Neuronal stem cell (in vitro differentiated cells): ENCODE measurements at regions not wholly inside any gene's neighbourhood (a gene's known extent, or its start where the extent isn't known, plus 50 kb on each side); places are given as distances from the start of the nearest gene placed in this dataset.

ENCODE experiments used
- DNase-seq: peaks from one replicate; pipeline ENCODE4 v3.0.0-alpha.2; 2013; ENCODE audit warnings: low spot score
- H2AFZ ChIP-seq: one replicate; pipeline ENCODE4 v1.6.1; 2013; ENCODE audit warnings: mild to moderate bottlenecking, low read length, inconsistent platforms
- H2AK5ac ChIP-seq: 2 replicates; pipeline ENCODE4 v1.6.1; 2013; ENCODE audit warnings: low read depth, mild to moderate bottlenecking, inconsistent platforms, low read length, moderate library complexity, mixed read lengths
- H2BK120ac ChIP-seq: 2 replicates; pipeline ENCODE4 v1.6.1; 2013; ENCODE audit warnings: low read depth, mild to moderate bottlenecking, inconsistent platforms, low read length, moderate library complexity, mixed read lengths
- H2BK12ac ChIP-seq: one replicate; pipeline ENCODE4 v1.6.1; 2013; ENCODE audit warnings: low read length, inconsistent platforms
- H2BK15ac ChIP-seq: 2 replicates; pipeline ENCODE4 v1.6.1; 2013; ENCODE audit warnings: mild to moderate bottlenecking, low read length, inconsistent platforms, mixed read lengths
- H2BK5ac ChIP-seq: one replicate; pipeline ENCODE4 v1.6.1; 2013; ENCODE audit warnings: inconsistent platforms, mild to moderate bottlenecking, low read length, moderate library complexity
- H3K14ac ChIP-seq: one replicate; pipeline ENCODE4 v1.6.1; 2013; ENCODE audit warnings: low read length, inconsistent platforms
- H3K18ac ChIP-seq: 2 replicates; pipeline ENCODE4 v1.6.1; 2013; ENCODE audit warnings: low read length, inconsistent platforms
- H3K23ac ChIP-seq: 2 replicates; pipeline ENCODE4 v1.6.1; 2013; ENCODE audit warnings: low read depth, mild to moderate bottlenecking, mixed read lengths, low read length, inconsistent platforms; ENCODE audit not compliant: poor library complexity
- H3K27ac ChIP-seq: replicated peaks from 3 replicates; pipeline ENCODE4 v1.5.1; 2013; ENCODE audit warnings: low read length, inconsistent platforms
- H3K27me3 ChIP-seq, 3 experiments: 2 replicates each; pipeline ENCODE4 v1.6.1; 2013; ENCODE audit warnings: low read length in 3 of 3, mild to moderate bottlenecking in 2 of 3, inconsistent platforms in 1 of 3, low read depth in 1 of 3, mixed read lengths in 1 of 3, moderate library complexity in 1 of 3; ENCODE audit not compliant: control insufficient read depth in 3 of 3, insufficient read depth in 3 of 3
- H3K36me3 ChIP-seq, 2 donors: replicated peaks in 1 of 2; 2 replicates each; pipeline ENCODE4 v1.6.1; 2013; ENCODE audit warnings: low read length in 2 of 2; ENCODE audit not compliant: control insufficient read depth in 2 of 2, insufficient read depth in 2 of 2
- H3K4ac ChIP-seq: 2 replicates; pipeline ENCODE4 v1.6.1; 2013; ENCODE audit warnings: inconsistent platforms, mild to moderate bottlenecking, low read length, moderate library complexity
- H3K4me1 ChIP-seq, 2 donors: 1 replicate in 1 of 2; 2 replicates in 1 of 2; pipeline ENCODE4 v1.6.1; 2013; ENCODE audit warnings: low read length in 2 of 2, low read depth in 1 of 2; ENCODE audit not compliant: control insufficient read depth in 2 of 2, insufficient read depth in 1 of 2
- H3K4me2 ChIP-seq: one replicate; pipeline ENCODE4 v1.6.1; 2013; ENCODE audit warnings: mild to moderate bottlenecking, low read length, inconsistent platforms; ENCODE audit not compliant: insufficient read depth, poor library complexity, severe bottlenecking
- H3K4me3 ChIP-seq, 2 donors: 2 replicates each; pipeline ENCODE4 v1.5.1; 2013; ENCODE audit warnings: low read length in 2 of 2, mild to moderate bottlenecking in 2 of 2, inconsistent platforms in 1 of 2, moderate library complexity in 1 of 2
- H3K79me1 ChIP-seq: one replicate; pipeline ENCODE4 v1.6.1; 2013; ENCODE audit warnings: low read depth, mild to moderate bottlenecking, inconsistent platforms, low read length, moderate library complexity
- H3K9ac ChIP-seq: one replicate; pipeline ENCODE4 v1.6.1; 2013; ENCODE audit warnings: mild to moderate bottlenecking, low read depth, low read length, inconsistent platforms; ENCODE audit not compliant: poor library complexity
- H3K9me3 ChIP-seq, 2 donors: replicated peaks in 1 of 2; 2 replicates each; pipeline versions ENCODE3 to v1.6.1; 2013; ENCODE audit warnings: low read length in 2 of 2, mild to moderate bottlenecking in 2 of 2, inconsistent platforms in 1 of 2, low read depth in 1 of 2, mixed read lengths in 1 of 2, moderate library complexity in 1 of 2; ENCODE audit not compliant: control insufficient read depth in 2 of 2, insufficient read depth in 1 of 2
- H4K8ac ChIP-seq: one replicate; pipeline ENCODE4 v1.6.1; 2013; ENCODE audit warnings: low read depth, mild to moderate bottlenecking, inconsistent platforms, low read length, moderate library complexity
- H4K91ac ChIP-seq: one replicate; pipeline ENCODE4 v1.6.1; 2013; ENCODE audit warnings: low read length, low read depth, mild to moderate bottlenecking, inconsistent platforms; ENCODE audit not compliant: poor library complexity
- WGBS, 2 donors: extraction: QIAGEN DNeasy Blood & Tissue Kit; methylation state at CpG; one replicate each; pipeline ENCODE4 v1.1.7; 2013; ENCODE audit warnings: missing lambda C conversion rate in 2 of 2, mixed read lengths in 1 of 2; ENCODE audit not compliant: insufficient read length in 2 of 2, insufficient replicate concordance in 1 of 2; ENCODE audit errors: extremely low coverage in 2 of 2; 5-methylcytosine and 5-hydroxymethylcytosine counted together

- Histone ChIP-seq H3K36me3 (no peaks in the 10 kb centered on the region), H3K4ac (no peak overlapping the region), H3K4me3 (no peak overlapping the region), H4K8ac (no peak overlapping the region), H3K14ac (no peak overlapping the region), H3K9ac (no peak overlapping the region), H2BK15ac (no peak overlapping the region), H3K4me1 (no peaks in the 10 kb centered on the region), H3K4me2 (no peak overlapping the region), H3K23ac (no peak overlapping the region), H2AFZ (no peak overlapping the region), H3K27ac (no peak overlapping the region), H2BK120ac (no peak overlapping the region), H3K18ac (no peak overlapping the region), H3K79me1 (no peaks in the 10 kb centered on the region), H2BK5ac (no peak overlapping the region), H2AK5ac (no peak overlapping the region), H2BK12ac (no peak overlapping the region), H3K27me3 (no peaks in the 10 kb centered on the region), H3K9me3 (peaks cover 0 to 9% of the 10 kb centered on the region in 2 donors), H4K91ac (no peak overlapping the region)
- WGBS, 2 donors: no CpG with 5 or more reads among the region's 25 CpGs
- DNase-seq: no peak
Measured at GRCh38 chr2:81196383-81196851, 891.9 kb upstream of the LRRTM1 start.

- Histone ChIP-seq H4K91ac (no peak overlapping the region), H3K27me3 (no peaks in the 10 kb centered on the region), H2BK15ac (no peak overlapping the region), H3K4ac (no peak overlapping the region), H2BK5ac (no peak overlapping the region), H3K4me2 (no peak overlapping the region), H3K14ac (no peak overlapping the region), H2AK5ac (no peak overlapping the region), H3K4me3 (no peak overlapping the region), H2AFZ (no peak overlapping the region), H3K18ac (no peak overlapping the region), H3K4me1 (no peaks in the 10 kb centered on the region), H3K36me3 (no peaks in the 10 kb centered on the region), H3K27ac (no peak overlapping the region), H3K23ac (no peak overlapping the region), H2BK120ac (no peak overlapping the region), H3K79me1 (no peaks in the 10 kb centered on the region), H3K9ac (no peak overlapping the region), H3K9me3 (peaks cover 0 to 9% of the 10 kb centered on the region in 2 donors), H4K8ac (no peak overlapping the region), H2BK12ac (no peak overlapping the region)
- DNase-seq: no peak
- WGBS, 2 donors: no CpG with 5 or more reads among the region's 19 CpGs
Measured at GRCh38 chr2:81195774-81196382, 891.3 kb upstream of the LRRTM1 start.

DNA sequence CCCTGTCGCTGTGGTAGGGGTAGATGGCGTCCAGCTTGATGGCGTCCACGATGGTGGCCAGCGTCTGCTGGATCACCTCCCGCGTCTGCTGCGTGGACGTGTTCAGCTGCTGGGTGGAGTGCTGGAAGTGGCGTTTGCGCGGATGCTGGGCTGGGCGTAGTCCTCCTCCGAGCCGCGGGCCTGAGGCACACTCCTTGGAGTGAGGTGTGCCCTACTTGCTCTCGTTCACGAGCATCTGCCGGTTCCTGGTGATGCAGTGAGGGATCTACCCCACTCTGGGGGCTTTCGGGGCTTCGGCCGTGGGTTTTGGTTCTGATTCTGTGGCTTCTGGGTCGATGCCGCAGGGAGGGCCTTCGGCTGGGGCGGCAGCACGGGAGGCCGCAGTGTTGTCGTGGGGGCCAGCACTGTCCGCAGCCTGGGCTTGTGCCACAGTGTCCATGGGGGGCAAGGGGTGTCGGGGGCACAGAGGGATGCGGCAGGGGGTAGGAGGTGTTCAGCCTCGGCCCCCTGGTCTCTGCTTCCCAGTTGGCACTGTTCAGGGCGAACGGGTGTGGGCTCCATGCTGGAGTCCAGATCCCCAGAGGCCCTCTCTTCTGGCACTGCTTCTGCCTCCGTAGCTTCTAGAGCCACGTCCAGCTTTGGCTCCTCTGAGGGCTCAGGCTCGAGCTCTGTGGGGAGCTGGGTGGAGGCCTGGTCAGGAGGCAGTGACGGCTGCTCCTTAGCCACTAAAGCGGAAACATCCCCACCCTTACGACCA is 890.6 kb upstream of the LRRTM1 start:
- WGBS, 2 donors: no CpG with 5 or more reads among the region's 41 CpGs
- Histone ChIP-seq H3K79me1 (no peaks in the 10 kb centered on the region), H3K4me3 (peak overlapping the region in 1 of 2 donors; percentile 30), H2BK120ac (no peak overlapping the region), H3K14ac (peak overlapping the region; percentile 38), H2AFZ (no peak overlapping the region), H3K9ac (no peak overlapping the region), H3K23ac (no peak overlapping the region), H2BK12ac (peak overlapping the region; percentile 46), H4K8ac (peak overlapping the region; percentile 43), H3K27ac (no peak overlapping the region), H3K18ac (peak overlapping the region; percentile 28), H2AK5ac (peak overlapping the region; percentile 46), H2BK5ac (no peak overlapping the region), H4K91ac (no peak overlapping the region), H3K4me2 (no peak overlapping the region), H3K4ac (no peak overlapping the region), H2BK15ac (no peak overlapping the region), H3K4me1 (no peaks in the 10 kb centered on the region), H3K27me3 (no peaks in the 10 kb centered on the region), H3K9me3 (peaks cover 0 to 9% of the 10 kb centered on the region in 2 donors), H3K36me3 (no peaks in the 10 kb centered on the region)
- no peak for DNase-seq

DNA sequence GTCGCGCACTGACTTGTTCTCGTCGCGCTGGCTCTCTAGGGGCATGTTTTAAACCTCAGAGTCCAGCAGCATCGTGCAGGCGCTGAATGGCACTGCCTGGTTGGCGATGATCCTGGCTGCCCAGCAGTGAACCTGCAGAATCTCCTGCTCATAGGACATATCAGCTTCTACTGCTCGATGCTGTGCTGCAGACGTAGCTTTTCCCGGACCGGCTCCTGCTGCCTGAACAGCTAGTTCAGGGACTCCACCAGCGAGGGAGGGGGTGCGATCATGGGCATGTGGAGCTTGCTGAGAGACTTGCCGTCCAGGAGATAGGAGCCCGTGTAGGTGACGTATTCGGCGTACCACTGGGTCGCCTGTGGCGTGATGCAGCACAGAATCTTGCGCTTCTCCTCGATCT is 890.0 kb upstream of the LRRTM1 start:
- H2AK5ac ChIP-seq: no peak overlapping the region
- H3K4me1 ChIP-seq: no peaks in the 10 kb centered on the region
- H4K8ac ChIP-seq: no peak overlapping the region
- H4K91ac ChIP-seq: no peak overlapping the region
- no peak overlapping the region for H3K18ac ChIP-seq
- peaks cover 0 to 9% of the 10 kb centered on the region in 2 donors for H3K9me3 ChIP-seq
- H3K79me1 ChIP-seq: no peaks in the 10 kb centered on the region
- no peak overlapping the region for H3K4ac ChIP-seq
- H2AFZ ChIP-seq: no peak overlapping the region
- no peak for DNase-seq
- peak overlapping the region; percentile 38 for H3K14ac ChIP-seq
- peak overlapping the region; percentile 46 for H2BK12ac ChIP-seq
- no peak overlapping the region for H3K27ac ChIP-seq
- no peak overlapping the region for H3K4me2 ChIP-seq
- H3K27me3 ChIP-seq: no peaks in the 10 kb centered on the region
- no peaks in the 10 kb centered on the region for H3K36me3 ChIP-seq
- no peak overlapping the region for H2BK120ac ChIP-seq
- no peak overlapping the region for H3K9ac ChIP-seq
- no CpG with 5 or more reads among the region's 23 CpGs for WGBS, 2 donors
- no peak overlapping the region for H2BK15ac ChIP-seq
- no peak overlapping the region for H2BK5ac ChIP-seq
- H3K4me3 ChIP-seq: peak overlapping the region in 1 of 2 donors; percentile 30
- H3K23ac ChIP-seq: peak overlapping the region; percentile 16
